Tibial nerve (tissue), 4 donors: ENCODE measurements at regions not wholly inside any gene's neighbourhood (a gene's known extent, or its start where the extent isn't known, plus 50 kb on each side); places are given as distances from the start of the nearest gene placed in this dataset.

ENCODE experiments used
- CTCF ChIP-seq, 5 experiments: fragments of 200-600 bp in 3 of 5; fragments of 450-650 bp in 2 of 5; sonication (generic) in 3 of 5; IDR thresholded peaks; one replicate each; pipeline ENCODE4 v1.5.1; 2016 to 2019; ENCODE audit warnings: antibody characterized with exemption in 5 of 5, mild to moderate bottlenecking in 3 of 5, moderate library complexity in 2 of 5
- EP300 ChIP-seq, 2 donors: sonication (generic); formaldehyde crosslinking; IDR thresholded peaks; one replicate each; pipeline ENCODE4 v1.6.1; 2017; ENCODE audit warnings: antibody characterized with exemption in 2 of 2, mild to moderate bottlenecking in 1 of 2
- POLR2A ChIP-seq, 2 donors: fragments of 450-650 bp; IDR thresholded peaks; one replicate each; pipeline ENCODE4 v1.6.1; 2017; ENCODE audit warnings: antibody characterized with exemption in 2 of 2, mild to moderate bottlenecking in 2 of 2, moderate library complexity in 2 of 2

GRCh38 chr12:92537290-92537960, 165.4 kb upstream of the PLEKHG7 start:
- TF ChIP-seq EP300 (IDR thresholded peaks at IDR 0.05) (no peak), CTCF (IDR thresholded peaks at IDR 0.05) (no peak), POLR2A (IDR thresholded peaks at IDR 0.05) (no peak)
